ENCODE measurements at regions not wholly inside any gene's neighbourhood (a gene's known extent, or its start where the extent isn't known, plus 50 kb on each side); places are given as distances from the start of the nearest gene placed in this dataset.
"Not testable (repeated sequence)": the region's sequence is repeated elsewhere in the genome, so short reads cannot be mapped to it uniquely, and the experiment has no call there.

DNA sequence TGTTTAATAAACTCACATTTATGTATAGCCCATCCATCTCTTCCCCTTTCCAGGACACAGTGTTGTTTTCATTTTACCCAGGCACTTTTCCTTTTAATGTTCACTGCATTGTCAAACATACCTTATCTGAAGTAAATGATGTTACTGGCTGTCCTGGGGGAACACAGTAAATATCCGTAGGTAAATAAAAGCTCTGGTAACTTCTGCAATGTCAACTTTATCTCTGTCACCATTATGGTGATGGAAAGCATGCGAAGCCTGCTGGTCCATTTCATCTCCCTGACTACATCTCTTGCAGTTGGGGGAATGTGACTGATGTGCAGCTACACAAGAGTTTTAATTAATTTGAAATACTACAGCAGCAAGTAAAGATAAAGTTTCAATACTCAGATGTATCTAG lies 1162.1 kb upstream of the SEMA6A start:
- DNase-seq (ENCODE audit: low read depth): no peak
- H3K4me3 ChIP-seq (ENCODE audit: low read depth, low read length): no peak overlapping the region

DNA sequence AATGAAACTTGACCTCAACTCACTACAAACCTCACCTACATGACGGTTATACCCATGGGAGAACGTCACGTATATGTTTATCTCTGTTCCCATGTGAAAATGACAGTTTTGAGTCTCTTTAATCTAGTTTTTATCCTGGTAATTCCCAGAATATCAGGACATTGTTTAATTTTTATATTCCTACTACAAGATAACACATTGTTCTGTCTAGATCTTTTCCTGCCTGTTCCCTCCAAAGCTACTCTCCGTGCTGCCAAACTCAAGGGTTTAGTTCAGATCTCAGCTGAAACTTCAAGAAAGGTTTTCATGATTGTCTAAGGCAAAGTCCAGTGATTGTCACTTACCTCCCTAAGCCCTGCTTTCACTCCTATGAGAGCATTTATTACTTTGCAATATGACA lies 1159.4 kb upstream of the SEMA6A start:
- H3K4me3 ChIP-seq (ENCODE audit: low read depth, low read length): no peak overlapping the region

DNA sequence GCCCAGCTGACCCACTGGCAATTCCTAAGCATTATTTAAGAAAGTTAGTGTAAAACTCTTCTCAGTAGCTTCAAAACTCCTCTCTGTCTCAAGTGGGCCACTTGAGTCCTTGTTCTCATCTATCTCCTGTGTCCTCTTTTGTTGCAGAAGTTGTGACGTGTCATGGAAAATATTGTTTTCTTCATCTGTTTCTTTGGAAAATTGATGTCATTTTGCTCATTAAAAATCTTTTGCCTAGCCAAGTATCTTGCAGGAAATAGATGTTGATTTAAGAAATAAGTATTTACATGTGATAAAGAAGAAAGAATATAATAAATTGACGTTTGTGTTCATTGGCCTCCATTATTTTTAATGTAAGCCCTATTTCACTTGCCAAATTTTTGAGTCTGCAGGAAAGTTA lies 1158.4 kb upstream of the SEMA6A start:
- no peak for DNase-seq (ENCODE audit: low read depth)

More for the DNA sequence above, 1159.4 kb upstream of the SEMA6A start:
- no peak for DNase-seq (ENCODE audit: low read depth)

DNA sequence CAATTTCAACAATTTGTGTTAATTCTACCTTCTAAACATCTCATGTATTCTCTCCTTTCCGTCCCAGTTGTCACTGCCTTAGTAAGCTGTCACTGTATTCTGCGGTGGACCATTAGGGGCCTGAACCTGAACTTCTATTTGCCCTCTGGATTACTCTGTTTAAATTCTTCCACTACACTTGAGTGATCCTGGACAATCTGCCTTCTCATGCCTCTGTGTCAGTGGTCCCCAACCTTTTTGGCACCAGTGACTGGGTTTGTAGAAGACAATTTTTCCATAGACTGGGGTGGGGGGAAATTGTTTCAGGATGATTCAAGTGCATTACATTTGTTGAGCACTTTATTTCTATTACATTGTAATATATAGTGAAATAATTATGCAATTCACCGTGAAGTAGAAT lies 1157.6 kb upstream of the SEMA6A start:
- DNase-seq (ENCODE audit: low read depth): no peak
- no peak overlapping the region for H3K4me3 ChIP-seq (ENCODE audit: low read depth, low read length)

More for the DNA sequence above, 1158.4 kb upstream of the SEMA6A start:
- H3K4me3 ChIP-seq (ENCODE audit: low read depth, low read length): no peak overlapping the region

DNA sequence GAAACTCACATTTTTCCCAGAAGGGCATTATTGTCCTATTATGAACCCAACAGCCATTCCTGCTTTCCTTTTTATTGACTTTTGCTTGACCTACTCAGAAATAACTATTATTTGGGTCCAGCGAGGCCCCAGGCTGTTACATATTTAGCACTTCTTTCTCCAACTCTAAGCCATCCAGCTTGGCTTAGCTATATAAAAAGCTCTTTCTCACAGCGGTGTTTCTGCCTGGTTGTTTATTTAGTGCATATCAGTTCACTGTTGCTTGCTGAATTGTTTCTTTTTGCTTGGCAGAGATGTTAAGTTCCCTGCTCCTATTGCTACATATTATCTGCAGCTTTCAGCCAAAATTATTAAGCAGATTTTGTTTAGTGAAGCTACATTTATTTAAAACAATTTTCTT lies 1156.8 kb upstream of the SEMA6A start:
- H3K4me3 ChIP-seq (ENCODE audit: low read depth, low read length): no peak overlapping the region
- no peak for DNase-seq (ENCODE audit: low read depth)

DNA sequence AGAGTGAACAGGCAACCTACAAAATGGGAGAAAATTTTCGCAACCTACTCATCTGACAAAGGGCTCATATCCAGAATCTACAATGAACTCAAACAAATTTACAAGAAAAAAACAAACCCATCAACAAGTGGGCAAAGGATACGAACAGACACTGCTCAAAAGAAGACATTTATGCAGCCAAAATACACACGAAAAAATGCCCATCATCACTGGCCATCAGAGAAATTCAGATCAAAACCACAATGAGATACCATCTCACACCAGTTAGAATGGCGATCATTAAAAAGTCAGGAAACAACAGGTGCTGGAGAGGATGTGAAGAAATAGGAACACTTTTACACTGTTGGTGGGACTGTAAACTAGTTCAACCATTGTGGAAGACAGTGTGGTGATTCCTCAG lies 1146.2 kb upstream of the SEMA6A start:
- DNase-seq (ENCODE audit: low read depth); H3K4me3 ChIP-seq (ENCODE audit: low read depth, low read length): not testable (repeated sequence)

DNA sequence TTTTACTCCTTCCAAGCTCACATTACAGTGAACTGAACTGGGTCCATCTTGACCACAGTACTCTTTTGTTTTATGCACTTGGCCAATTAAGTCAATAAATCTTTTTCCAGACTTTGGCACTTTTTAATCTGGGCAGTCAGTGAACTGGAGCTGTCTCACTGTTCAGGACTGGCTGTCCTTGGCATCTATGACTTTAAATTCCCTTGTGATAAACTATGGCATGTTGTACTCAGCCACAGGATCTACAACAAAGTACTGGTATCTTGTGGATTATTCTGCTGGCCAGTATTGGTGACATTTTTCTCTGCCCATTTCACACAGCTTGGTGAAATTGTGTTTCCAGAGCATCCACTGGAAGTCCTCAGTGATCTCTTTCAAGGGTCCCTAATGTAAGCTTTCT lies 1144.8 kb upstream of the SEMA6A start:
- H3K4me3 ChIP-seq (ENCODE audit: low read depth, low read length): no peak overlapping the region
- DNase-seq (ENCODE audit: low read depth): no peak

DNA sequence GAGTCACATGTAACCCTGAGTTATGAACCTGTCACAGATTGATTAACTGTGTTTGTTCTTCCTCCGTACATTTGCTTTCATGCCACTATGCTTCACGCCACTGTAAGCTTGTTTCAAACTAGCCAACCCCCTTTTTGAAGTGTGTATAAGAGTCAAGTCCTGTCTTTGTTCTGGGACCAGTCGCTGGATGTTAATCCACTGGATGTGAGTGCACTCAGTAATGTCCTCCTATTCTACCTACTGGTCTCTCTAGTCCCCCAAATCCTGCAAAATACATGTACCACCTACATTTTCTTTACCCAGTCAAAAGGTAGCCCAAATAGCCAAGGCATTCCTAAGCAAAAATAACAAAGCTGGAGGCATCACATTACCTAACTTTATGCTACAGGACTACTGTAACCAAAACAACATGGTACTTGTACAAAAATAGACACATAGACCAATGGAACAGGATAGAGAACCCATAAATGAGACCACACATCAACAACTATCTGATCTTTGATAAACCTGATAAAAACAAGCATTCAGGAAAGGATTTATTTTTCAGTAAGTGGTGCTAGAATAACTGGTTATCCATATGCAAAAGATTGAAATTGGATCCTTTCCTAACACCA lies 1139.1 kb upstream of the SEMA6A start:
- no peak for DNase-seq (ENCODE audit: low read depth)

DNA sequence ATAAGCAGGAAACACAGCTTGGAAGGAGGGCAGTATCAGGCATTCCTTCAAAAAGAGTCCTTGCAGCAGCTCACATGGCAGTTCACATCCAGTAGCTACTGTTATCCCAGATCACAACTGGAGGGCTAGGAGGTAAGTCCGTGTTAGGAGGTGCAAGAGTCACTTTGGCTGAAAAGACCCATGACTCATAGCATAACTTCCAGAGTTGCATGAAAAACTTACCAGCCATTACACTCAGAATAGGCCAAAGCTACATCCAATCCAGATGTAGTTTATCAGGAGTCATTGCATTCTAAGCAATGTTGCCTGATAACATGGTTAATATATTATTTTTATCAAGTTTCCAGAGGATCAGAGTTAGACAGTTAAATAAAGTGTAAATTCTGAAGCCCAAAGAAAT lies 1126.4 kb upstream of the SEMA6A start:
- H3K4me3 ChIP-seq (ENCODE audit: low read depth, low read length): no peak overlapping the region
- no peak for DNase-seq (ENCODE audit: low read depth)

More for the DNA sequence above, 1139.1 kb upstream of the SEMA6A start:
- no peak overlapping the region for H3K4me3 ChIP-seq (ENCODE audit: low read depth, low read length)

DNA sequence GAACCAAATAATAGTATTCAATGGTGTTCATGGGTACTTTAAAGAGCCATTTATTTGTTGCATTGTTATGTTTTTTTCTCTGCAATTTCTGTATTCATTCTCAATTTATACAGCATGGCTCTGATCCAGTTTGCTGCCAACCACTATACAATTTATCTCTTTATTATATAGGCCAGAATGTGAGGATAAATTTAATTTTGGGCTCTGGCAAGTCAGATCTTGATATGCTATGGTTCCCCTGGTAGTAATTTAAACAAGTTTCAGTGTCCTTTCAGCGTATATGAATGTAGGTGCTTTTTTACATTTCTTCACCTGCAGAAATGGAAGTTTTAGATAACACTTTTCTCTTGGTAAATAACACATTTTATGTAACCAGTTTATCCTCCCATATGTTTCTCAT lies 1118.0 kb upstream of the SEMA6A start:
- H3K4me3 ChIP-seq (ENCODE audit: low read depth, low read length): no peak overlapping the region
- DNase-seq (ENCODE audit: low read depth): no peak

DNA sequence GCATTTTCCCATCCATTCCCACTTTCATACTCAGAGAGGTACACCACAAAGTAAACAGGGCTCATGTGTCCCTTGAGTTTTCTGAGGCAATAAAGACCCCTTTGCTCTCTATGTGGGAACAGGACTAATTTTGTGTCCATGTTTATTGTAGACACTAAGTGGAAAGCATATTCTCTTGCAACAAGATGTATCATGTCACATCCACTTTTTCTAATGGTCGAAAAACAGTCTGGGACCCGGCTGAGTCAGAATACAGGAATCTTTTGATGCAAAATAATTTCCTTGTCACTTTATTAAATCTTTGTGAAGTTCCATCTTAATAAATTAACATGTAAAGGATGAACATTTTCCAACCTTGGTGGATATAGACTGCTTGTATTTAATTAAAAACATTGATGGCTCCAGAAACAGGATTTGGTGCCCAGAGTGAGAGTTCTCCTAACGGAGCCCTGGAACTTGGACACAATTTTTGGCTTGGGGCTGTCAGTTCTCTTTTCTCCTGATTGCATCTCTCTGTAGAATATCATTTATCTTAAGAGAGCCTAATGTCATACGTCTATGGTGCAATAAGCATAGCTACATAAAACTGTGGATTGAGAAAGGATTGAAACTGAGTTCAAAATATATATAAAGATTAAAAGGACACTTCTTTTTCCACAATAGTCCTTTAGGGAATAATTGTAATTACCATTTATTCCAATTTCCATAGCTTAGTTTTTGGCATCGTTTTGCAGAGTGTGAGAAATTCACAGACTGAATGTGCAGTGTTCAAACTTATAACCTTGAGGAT lies 1116.7 kb upstream of the SEMA6A start:
- H3K4me3 ChIP-seq (ENCODE audit: low read depth, low read length): no peak overlapping the region
- no peak for DNase-seq (ENCODE audit: low read depth)

DNA sequence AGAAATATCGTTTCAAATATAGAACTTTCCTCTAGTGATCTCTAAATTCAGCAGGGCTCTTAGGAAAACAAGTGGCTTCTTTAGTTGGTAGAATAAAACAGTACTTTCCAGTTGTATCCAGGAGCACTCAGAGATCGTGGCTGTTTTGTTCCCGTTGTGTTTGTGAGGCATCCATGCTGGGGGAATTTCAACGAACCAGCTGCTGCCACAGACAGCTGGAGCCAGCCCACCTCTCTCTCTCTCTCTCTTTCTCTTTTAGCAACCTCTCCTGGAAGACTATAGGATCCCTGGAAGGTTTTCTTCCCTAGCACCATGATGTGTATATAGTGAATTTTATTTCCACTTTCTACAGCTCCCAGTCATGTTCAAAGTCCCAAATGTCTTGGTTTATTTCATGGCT lies 1116.0 kb upstream of the SEMA6A start:
- H3K4me3 ChIP-seq (ENCODE audit: low read depth, low read length): no peak overlapping the region
- DNase-seq (ENCODE audit: low read depth): no peak

DNA sequence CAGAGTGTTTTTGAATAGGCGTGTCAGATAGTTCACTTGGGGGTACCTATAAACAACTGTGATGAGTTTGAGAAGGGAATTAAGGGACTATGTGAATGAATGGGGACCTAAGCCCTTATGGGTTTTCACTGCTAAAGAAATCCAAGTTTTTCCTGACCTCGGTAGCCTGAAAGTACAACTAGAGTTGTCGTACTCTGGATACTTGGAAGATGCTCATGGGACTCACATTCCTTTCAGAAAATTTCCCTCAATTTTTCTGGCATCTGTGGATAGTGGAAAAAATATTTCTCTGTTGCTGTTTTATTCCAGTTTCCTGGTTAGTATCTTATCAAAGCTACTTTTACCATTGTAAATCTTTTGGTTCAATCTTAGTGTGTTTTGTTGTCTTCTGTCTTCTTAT lies 1112.3 kb upstream of the SEMA6A start:
- DNase-seq (ENCODE audit: low read depth): no peak
- H3K4me3 ChIP-seq (ENCODE audit: low read depth, low read length): no peak overlapping the region

DNA sequence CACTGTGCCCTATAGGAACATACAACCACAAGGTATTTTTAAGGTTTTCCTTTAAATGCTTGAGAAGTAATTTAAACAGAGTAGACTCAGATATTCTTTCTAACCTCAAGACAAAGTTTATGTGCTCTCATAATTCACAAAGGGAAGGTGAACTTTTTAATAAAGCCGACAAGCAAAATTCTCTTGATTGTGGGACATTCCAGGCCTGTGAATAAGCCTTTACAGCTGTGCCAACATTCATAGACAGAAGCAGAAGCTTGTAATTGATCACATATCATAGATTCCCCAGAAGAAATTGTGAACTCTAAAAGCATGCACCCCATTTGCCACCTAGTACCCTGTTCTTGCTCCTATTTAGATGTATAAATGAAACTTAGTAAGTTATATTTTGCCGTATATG lies 1107.8 kb upstream of the SEMA6A start:
- H3K4me3 ChIP-seq (ENCODE audit: low read depth, low read length): no peak overlapping the region
- no peak for DNase-seq (ENCODE audit: low read depth)

DNA sequence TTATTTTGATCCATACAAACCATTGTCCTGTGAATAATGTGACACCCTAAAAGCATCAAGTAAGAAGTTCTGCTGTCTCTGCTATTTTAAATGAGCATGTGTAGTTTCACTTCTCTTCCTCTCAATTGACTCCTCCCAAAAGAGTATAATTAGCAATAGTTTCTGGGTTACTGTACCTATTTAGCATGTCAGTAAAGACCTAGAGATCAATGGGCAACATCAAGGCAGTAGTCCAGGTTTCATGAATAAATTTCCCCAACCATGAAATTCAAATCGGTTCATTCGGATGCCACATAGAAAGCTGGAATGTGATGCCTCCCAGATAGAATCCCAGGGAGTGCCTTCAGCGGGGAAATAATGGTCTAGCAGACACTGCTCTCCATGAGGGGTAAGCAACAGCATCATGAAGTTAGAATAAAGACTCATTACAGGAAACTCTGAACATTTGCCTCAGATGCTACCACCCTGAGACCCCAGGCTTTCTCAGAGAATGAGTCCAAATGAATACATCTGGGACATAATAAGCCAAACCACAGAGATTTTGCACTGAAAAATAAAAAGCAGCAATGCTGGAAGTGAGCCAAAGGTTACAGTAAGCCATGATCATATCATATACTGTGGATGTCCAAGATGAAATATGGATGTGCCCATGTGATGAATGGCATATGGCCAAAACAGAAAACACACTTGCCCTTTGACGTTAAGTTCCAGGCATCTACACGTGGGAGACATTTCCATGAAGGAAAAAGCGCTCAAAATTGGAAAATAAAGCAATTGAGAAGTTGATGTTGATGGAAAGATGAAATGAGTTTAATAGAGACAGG lies 1107.0 kb upstream of the SEMA6A start:
- no peak overlapping the region for H3K4me3 ChIP-seq (ENCODE audit: low read depth, low read length)
- DNase-seq (ENCODE audit: low read depth): no peak

DNA sequence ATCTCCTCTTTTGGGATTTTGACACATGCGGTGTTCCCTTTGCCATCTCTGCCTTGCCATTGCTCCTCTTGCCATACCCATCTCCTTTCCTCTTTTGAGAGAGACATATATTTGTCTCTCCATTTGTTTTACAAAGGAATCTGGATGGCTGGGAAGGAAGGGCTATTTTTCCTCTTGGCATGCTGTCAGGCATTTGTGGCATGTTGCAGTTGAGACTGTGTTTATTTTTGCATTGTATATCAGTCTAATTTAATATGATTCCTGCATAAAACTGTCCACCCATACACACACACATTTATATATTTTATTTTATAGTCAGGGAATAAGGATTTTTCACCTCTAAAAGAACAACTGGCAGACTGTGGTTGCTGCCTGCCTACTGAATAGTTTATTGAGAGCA lies 1105.8 kb upstream of the SEMA6A start:
- no peak overlapping the region for H3K4me3 ChIP-seq (ENCODE audit: low read depth, low read length)
- DNase-seq (ENCODE audit: low read depth): no peak

DNA sequence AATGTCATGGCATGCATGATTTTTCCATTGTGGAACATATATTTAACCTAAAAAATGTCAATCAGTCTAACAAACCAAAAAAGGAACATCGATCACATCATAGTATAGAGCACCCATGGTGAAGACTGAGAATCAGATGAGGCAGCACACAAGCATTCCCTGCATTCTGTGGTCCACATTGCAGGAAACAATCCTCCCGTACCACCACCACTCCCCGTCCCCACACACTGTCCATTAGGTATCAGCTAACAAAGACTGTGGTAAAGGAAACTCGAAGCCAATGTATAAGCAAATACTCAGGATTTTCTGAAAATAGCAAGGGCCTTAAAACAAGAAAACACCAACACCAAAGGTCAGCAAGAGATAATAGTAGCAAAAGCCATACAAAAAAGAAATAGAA lies 1104.4 kb upstream of the SEMA6A start:
- H3K4me3 ChIP-seq (ENCODE audit: low read depth, low read length): no peak overlapping the region
- DNase-seq (ENCODE audit: low read depth): no peak

DNA sequence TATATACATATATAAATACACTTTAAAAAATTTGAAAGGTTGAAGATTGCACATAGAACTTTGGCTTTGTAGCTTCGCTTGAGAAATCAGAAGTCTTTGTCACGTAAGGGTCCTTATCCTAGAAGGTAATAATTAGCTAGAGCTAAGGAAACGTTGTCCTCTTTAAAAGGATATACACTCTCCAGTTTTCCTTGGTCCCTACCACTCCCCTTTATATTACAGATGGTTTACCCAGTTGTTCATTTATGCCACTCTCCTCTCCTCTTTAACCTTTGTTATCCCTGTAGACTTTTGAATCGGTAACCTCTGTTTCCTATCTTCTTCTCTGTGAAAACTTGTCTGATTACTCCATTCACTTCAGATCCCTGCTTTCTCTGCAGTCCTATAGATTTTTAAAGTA lies 1101.0 kb upstream of the SEMA6A start:
- no peak overlapping the region for H3K4me3 ChIP-seq (ENCODE audit: low read depth, low read length)
- DNase-seq (ENCODE audit: low read depth): no peak

DNA sequence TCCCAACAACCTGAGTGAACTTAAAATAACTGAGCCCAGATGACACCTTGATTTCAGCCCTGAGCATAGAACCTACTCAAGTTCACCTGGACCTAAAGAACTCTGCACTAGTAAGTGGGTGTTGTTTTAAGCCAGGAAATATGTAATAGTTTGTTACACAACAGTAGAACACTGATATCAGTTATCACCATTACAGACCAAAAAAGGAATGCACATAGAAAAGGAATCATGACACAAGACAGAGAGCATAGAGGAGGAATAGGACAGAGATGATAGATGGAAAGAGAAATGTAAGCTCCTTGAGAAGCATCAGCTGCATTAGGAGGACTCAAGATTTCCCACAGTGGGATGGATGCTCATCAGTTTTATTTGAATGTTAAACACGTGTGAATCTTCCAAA lies 1096.9 kb upstream of the SEMA6A start:
- DNase-seq (ENCODE audit: low read depth): no peak
- H3K4me3 ChIP-seq (ENCODE audit: low read depth, low read length): no peak overlapping the region

DNA sequence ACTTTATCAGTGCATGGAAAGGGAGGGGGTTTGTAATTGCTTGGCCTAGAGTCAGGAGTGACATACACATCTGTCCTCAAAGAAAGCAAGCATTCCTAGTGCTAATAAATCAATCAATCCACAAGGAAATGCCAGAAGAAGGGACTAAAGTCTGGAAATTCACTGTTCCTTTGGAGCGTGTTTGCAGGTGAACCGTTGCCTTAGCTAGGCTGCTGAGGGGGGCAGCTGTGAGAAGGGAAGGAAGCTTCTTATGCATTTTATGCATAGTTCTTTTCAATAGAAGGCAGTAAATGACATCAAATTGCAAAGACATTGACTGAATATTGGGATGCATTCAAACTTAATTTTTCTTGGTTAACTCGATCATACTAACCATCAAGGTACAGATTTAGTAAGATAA lies 1092.5 kb upstream of the SEMA6A start:
- DNase-seq (ENCODE audit: low read depth): no peak

More for the DNA sequence above, 1092.5 kb upstream of the SEMA6A start:
- no peak overlapping the region for H3K4me3 ChIP-seq (ENCODE audit: low read depth, low read length)
